ENCODE measurements at regions not wholly inside any gene's neighbourhood (a gene's known extent, or its start where the extent isn't known, plus 50 kb on each side); places are given as distances from the start of the nearest gene placed in this dataset.
"Not testable (repeated sequence)": the region's sequence is repeated elsewhere in the genome, so short reads cannot be mapped to it uniquely, and the experiment has no call there.

GRCh38 chr12:88893801-88894200 is 313.5 kb upstream of the KITLG start:
- DNase-seq (ENCODE audit: low read depth), result no peak

- not testable (repeated sequence) for DNase-seq (ENCODE audit: low read depth)
Observed at GRCh38 chr12:88891434-88891833, 311.2 kb upstream of the KITLG start.

- no peak for DNase-seq (ENCODE audit: low read depth)
Observed at GRCh38 chr12:88889326-88890110, 309.2 kb upstream of the KITLG start.

GRCh38 chr12:88884600-88884999 is 304.3 kb upstream of the KITLG start:
- no peak for DNase-seq (ENCODE audit: low read depth)

- DNase-seq (ENCODE audit: low read depth), result no peak
Observed at GRCh38 chr12:88882662-88883061, 302.4 kb upstream of the KITLG start.

GRCh38 chr12:88880051-88880450 is 299.8 kb upstream of the KITLG start:
- DNase-seq (ENCODE audit: low read depth), result no peak

GRCh38 chr12:88878295-88878694 is 298.0 kb upstream of the KITLG start:
- no peak for DNase-seq (ENCODE audit: low read depth)

- DNase-seq (ENCODE audit: low read depth), result no peak
Observed at GRCh38 chr12:88876857-88877256, 296.6 kb upstream of the KITLG start.

GRCh38 chr12:88870000-88870737 is 289.9 kb upstream of the KITLG start:
- no peak for DNase-seq (ENCODE audit: low read depth)

GRCh38 chr12:88868050-88868449 is 287.8 kb upstream of the KITLG start:
- DNase-seq (ENCODE audit: low read depth), result no peak

GRCh38 chr12:88867510-88867909 is 287.2 kb upstream of the KITLG start:
- DNase-seq (ENCODE audit: low read depth), result no peak

- no peak for DNase-seq (ENCODE audit: low read depth)
Observed at GRCh38 chr12:88866881-88867280, 286.6 kb upstream of the KITLG start.

- DNase-seq (ENCODE audit: low read depth), result no peak
Observed at GRCh38 chr12:88865537-88865936, 285.3 kb upstream of the KITLG start.

GRCh38 chr12:88860851-88861250 is 280.6 kb upstream of the KITLG start:
- no peak for DNase-seq (ENCODE audit: low read depth)

- no peak for DNase-seq (ENCODE audit: low read depth)
Observed at GRCh38 chr12:88856201-88856600, 275.9 kb upstream of the KITLG start.

GRCh38 chr12:88855301-88855700 is 275.0 kb upstream of the KITLG start:
- no peak for DNase-seq (ENCODE audit: low read depth)

GRCh38 chr12:88854260-88854659 is 274.0 kb upstream of the KITLG start:
- DNase-seq (ENCODE audit: low read depth), result peak; percentile 10

GRCh38 chr12:88847246-88847645 is 267.0 kb upstream of the KITLG start:
- not testable (repeated sequence) for DNase-seq (ENCODE audit: low read depth)

GRCh38 chr12:88844426-88844825 is 264.2 kb upstream of the KITLG start:
- DNase-seq (ENCODE audit: low read depth), result no peak

GRCh38 chr12:88842314-88842713 is 262.0 kb upstream of the KITLG start:
- no peak for DNase-seq (ENCODE audit: low read depth)

GRCh38 chr12:88839486-88839885 is 259.2 kb upstream of the KITLG start:
- no peak for DNase-seq (ENCODE audit: low read depth)

- DNase-seq (ENCODE audit: low read depth), result no peak
Observed at GRCh38 chr12:88836156-88836555, 255.9 kb upstream of the KITLG start.

- DNase-seq (ENCODE audit: low read depth), result no peak
Observed at GRCh38 chr12:88834226-88834625, 254.0 kb upstream of the KITLG start.

All from Daoy (cell line).